ENCODE measurements at regions not wholly inside any gene's neighbourhood (a gene's known extent, or its start where the extent isn't known, plus 50 kb on each side); places are given as distances from the start of the nearest gene placed in this dataset.

DNA sequence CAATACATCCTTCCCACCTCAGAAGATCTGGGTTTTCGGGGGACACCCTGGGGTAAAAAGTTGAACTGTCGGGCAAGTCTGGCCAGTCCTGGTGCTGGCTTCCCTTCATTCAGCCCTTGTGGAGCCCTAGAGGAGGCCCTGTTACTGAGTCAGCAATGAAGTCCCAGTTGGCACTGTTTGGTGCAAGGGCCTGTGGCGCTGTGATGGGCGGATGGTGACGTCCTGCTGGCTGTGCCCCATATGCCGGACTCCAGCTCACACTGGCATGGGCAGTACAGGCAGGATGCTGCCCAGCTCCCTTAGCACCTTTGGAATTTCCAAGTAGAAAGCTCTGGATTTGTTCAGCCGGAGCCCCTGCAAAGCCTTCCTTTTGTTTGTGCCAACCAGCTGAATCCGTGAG lies 186.2 kb upstream of the PMEPA1 start:
- Mint-ChIP-seq H3K4me1 (ENCODE audit: low read depth) (no peaks in the 10 kb centered on the region), H3K9me3 (no peaks in the 10 kb centered on the region), H3K36me3 (ENCODE audit: low read depth) (no peaks in the 10 kb centered on the region), H3K27me3 (peaks cover 40% of the 10 kb centered on the region), H3K4me3 (no peak overlapping the region), H3K27ac (no peak overlapping the region)
- DNase-seq, result no peak

GRCh38 chr20:57895161-57895855 lies 185.5 kb upstream of the PMEPA1 start:
- DNase-seq, result no peak
- Mint-ChIP-seq H3K27ac (no peak overlapping the region), H3K4me3 (no peak overlapping the region), H3K9me3 (no peaks in the 10 kb centered on the region), H3K4me1 (ENCODE audit: low read depth) (no peaks in the 10 kb centered on the region), H3K27me3 (peaks cover 38% of the 10 kb centered on the region), H3K36me3 (ENCODE audit: low read depth) (no peaks in the 10 kb centered on the region)

- no peak overlapping the region for H3K27ac Mint-ChIP-seq
- no peak for DNase-seq
- H3K4me3 Mint-ChIP-seq, result no peak overlapping the region
- peaks cover 35% of the 10 kb centered on the region for H3K27me3 Mint-ChIP-seq
- H3K4me1 Mint-ChIP-seq (ENCODE audit: low read depth), result no peaks in the 10 kb centered on the region
- H3K36me3 Mint-ChIP-seq (ENCODE audit: low read depth), result no peaks in the 10 kb centered on the region
- H3K9me3 Mint-ChIP-seq, result no peaks in the 10 kb centered on the region
Observed at GRCh38 chr20:57894522-57894921, 184.7 kb upstream of the PMEPA1 start.

- H3K27me3 Mint-ChIP-seq, result peaks cover 31% of the 10 kb centered on the region
- no peak for DNase-seq
- no peaks in the 10 kb centered on the region for H3K36me3 Mint-ChIP-seq (ENCODE audit: low read depth)
- H3K9me3 Mint-ChIP-seq, result no peaks in the 10 kb centered on the region
- H3K4me3 Mint-ChIP-seq, result no peak overlapping the region
- H3K27ac Mint-ChIP-seq, result no peak overlapping the region
- no peaks in the 10 kb centered on the region for H3K4me1 Mint-ChIP-seq (ENCODE audit: low read depth)
Observed at GRCh38 chr20:57894096-57894495, 184.3 kb upstream of the PMEPA1 start.

DNA sequence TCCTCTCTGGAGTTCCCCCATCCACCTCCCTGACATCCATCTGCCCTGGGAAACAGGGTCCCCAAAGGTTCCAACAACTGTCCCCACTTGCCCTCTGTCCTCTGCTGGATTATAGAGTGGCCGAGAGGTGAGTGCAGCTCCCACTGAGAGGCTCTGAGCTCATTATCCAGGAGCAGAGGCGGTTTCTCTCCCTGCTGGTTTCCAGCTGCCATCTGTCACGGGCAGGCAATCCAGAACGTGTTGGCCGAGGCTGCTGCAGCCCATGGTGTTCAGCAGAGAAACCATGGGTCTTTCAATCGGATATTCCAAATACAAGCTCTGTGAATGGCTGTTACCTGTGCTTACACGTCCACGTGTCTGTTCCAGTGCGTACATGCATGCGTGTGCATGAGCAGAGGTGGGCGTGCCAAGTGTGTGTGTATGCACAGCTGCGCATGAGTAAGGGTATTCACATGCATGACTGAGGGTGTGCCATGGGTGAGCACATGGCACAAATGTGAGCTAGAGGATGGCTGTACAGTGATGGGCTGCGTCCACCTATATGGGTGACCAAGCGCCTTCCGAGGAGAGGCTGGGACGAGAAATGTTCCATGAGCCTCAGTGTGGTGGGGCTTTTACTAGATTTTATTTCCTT lies 183.7 kb upstream of the PMEPA1 start:
- Mint-ChIP-seq H3K4me3 (no peak overlapping the region), H3K27me3 (peaks cover 31% of the 10 kb centered on the region), H3K9me3 (no peaks in the 10 kb centered on the region), H3K27ac (no peak overlapping the region), H3K36me3 (ENCODE audit: low read depth) (no peaks in the 10 kb centered on the region), H3K4me1 (ENCODE audit: low read depth) (no peaks in the 10 kb centered on the region)
- no peak for DNase-seq

DNA sequence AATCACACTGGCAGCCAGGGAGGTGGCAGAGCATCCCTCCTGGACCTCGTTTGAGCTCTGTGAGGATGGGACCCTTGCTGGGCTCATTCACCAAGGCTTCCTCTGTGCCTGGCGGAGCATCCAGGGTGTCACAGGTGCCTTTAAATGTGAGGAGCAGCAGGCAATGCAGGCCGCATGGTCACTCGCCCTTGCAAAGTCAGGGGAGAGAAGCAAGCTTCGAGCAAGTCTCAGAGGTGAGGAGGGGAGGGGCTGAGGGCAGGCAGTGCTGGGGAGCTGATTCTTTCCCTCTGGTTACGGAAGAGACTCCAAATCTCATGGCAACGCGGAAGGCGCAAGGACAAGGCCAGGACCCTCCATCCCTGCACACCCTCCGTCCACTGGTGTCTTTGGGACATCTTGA lies 182.7 kb upstream of the PMEPA1 start:
- no peaks in the 10 kb centered on the region for H3K4me1 Mint-ChIP-seq (ENCODE audit: low read depth)
- no peak for DNase-seq
- no peak overlapping the region for H3K4me3 Mint-ChIP-seq
- no peaks in the 10 kb centered on the region for H3K36me3 Mint-ChIP-seq (ENCODE audit: low read depth)
- no peak overlapping the region for H3K27ac Mint-ChIP-seq
- peaks cover 34% of the 10 kb centered on the region for H3K27me3 Mint-ChIP-seq
- peaks cover 2% of the 10 kb centered on the region for H3K9me3 Mint-ChIP-seq

- Mint-ChIP-seq H3K4me3 (no peak overlapping the region), H3K36me3 (ENCODE audit: low read depth) (no peaks in the 10 kb centered on the region), H3K4me1 (ENCODE audit: low read depth) (no peaks in the 10 kb centered on the region), H3K27me3 (peaks cover 44% of the 10 kb centered on the region), H3K27ac (no peak overlapping the region), H3K9me3 (peaks cover 2% of the 10 kb centered on the region)
- no peak for DNase-seq
Observed at GRCh38 chr20:57891014-57891413, 181.2 kb upstream of the PMEPA1 start.

GRCh38 chr20:57890202-57890800 lies 180.5 kb upstream of the PMEPA1 start:
- no peak overlapping the region for H3K27ac Mint-ChIP-seq
- H3K36me3 Mint-ChIP-seq (ENCODE audit: low read depth), result no peaks in the 10 kb centered on the region
- peaks cover 44% of the 10 kb centered on the region for H3K27me3 Mint-ChIP-seq
- no peaks in the 10 kb centered on the region for H3K4me1 Mint-ChIP-seq (ENCODE audit: low read depth)
- DNase-seq, result no peak
- H3K4me3 Mint-ChIP-seq, result no peak overlapping the region
- peaks cover 2% of the 10 kb centered on the region for H3K9me3 Mint-ChIP-seq

- H3K27me3 Mint-ChIP-seq, result peaks cover 43% of the 10 kb centered on the region
Observed at GRCh38 chr20:57888591-57888990, 178.8 kb upstream of the PMEPA1 start.

DNA sequence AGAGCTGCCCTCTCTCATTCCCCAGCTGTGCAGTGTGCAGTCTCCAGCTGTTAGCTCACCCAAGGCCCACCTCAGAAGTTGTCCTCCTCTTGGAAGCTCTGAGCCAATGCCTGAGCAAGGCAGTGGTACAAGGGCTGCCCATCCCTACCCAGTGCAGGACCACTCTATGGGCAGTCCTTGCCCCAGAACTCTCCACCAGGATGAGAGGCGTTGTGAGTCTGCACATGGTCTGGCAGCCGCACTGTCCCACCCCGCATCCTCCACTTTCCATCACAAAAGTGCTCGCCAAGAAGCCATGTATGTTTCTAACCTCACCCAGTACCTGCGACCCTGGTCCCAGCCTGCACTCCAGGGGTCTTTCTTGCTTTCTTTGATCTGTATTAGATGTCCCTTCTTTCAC lies 175.1 kb upstream of the PMEPA1 start:
- peaks cover 2% of the 10 kb centered on the region for H3K9me3 Mint-ChIP-seq
- no peaks in the 10 kb centered on the region for H3K36me3 Mint-ChIP-seq (ENCODE audit: low read depth)
- no peaks in the 10 kb centered on the region for H3K4me1 Mint-ChIP-seq (ENCODE audit: low read depth)
- no peak overlapping the region for H3K27ac Mint-ChIP-seq
- peak; percentile 2 for DNase-seq
- H3K4me3 Mint-ChIP-seq, result no peak overlapping the region
- peaks cover 18% of the 10 kb centered on the region for H3K27me3 Mint-ChIP-seq

More at GRCh38 chr20:57888591-57888990, 178.8 kb upstream of the PMEPA1 start:
- Mint-ChIP-seq H3K4me3 (no peak overlapping the region), H3K4me1 (ENCODE audit: low read depth) (no peaks in the 10 kb centered on the region), H3K27ac (no peak overlapping the region), H3K9me3 (peaks cover 2% of the 10 kb centered on the region), H3K36me3 (ENCODE audit: low read depth) (no peaks in the 10 kb centered on the region)
- no peak for DNase-seq

DNA sequence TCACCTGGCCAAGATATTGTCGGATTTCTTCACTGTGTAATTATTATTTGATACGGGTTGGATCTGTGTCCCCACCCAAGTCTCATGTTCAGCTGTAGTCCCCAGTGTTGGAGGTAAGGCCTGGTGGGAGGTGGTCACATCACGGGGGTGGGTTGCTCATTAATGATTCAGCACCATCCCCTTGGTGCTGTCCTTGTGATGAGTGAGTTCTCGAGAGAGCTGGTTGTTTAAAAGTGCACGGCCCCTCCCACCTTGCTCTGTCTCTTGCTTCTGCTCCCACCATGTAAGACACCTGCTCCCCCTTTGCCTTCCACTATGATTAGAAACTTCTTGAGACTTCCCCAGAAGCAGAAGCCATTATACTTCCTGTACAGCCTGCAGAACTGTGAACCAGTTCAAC lies 173.9 kb upstream of the PMEPA1 start:
- peaks cover 2% of the 10 kb centered on the region for H3K9me3 Mint-ChIP-seq
- H3K27ac Mint-ChIP-seq, result no peak overlapping the region
- no peaks in the 10 kb centered on the region for H3K36me3 Mint-ChIP-seq (ENCODE audit: low read depth)
- H3K4me1 Mint-ChIP-seq (ENCODE audit: low read depth), result no peaks in the 10 kb centered on the region
- no peak for DNase-seq
- no peak overlapping the region for H3K4me3 Mint-ChIP-seq
- H3K27me3 Mint-ChIP-seq, result peaks cover 19% of the 10 kb centered on the region

DNA sequence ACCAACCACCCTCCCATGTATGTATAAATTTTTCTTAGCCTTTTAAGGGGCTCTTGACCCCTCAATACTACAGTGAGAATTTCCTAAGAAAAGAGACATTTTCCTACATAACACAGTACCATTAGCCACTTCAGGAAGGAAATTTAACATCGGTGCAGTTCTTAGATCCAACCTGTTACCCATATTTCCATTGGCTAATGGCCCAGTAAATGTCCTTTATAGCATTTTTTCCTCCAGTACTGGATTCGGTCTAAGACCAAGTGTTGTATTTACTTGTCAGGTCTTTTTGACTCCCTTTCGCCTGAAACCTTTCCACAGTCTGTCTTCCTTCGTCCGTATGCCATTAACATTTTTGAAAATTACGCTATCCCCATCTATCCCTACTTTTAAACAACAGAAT lies 173.4 kb upstream of the PMEPA1 start:
- H3K27ac Mint-ChIP-seq, result no peak overlapping the region
- H3K4me3 Mint-ChIP-seq, result no peak overlapping the region
- H3K36me3 Mint-ChIP-seq (ENCODE audit: low read depth), result no peaks in the 10 kb centered on the region
- H3K27me3 Mint-ChIP-seq, result peaks cover 23% of the 10 kb centered on the region
- H3K9me3 Mint-ChIP-seq, result peaks cover 2% of the 10 kb centered on the region
- H3K4me1 Mint-ChIP-seq (ENCODE audit: low read depth), result no peaks in the 10 kb centered on the region
- DNase-seq, result no peak

DNA sequence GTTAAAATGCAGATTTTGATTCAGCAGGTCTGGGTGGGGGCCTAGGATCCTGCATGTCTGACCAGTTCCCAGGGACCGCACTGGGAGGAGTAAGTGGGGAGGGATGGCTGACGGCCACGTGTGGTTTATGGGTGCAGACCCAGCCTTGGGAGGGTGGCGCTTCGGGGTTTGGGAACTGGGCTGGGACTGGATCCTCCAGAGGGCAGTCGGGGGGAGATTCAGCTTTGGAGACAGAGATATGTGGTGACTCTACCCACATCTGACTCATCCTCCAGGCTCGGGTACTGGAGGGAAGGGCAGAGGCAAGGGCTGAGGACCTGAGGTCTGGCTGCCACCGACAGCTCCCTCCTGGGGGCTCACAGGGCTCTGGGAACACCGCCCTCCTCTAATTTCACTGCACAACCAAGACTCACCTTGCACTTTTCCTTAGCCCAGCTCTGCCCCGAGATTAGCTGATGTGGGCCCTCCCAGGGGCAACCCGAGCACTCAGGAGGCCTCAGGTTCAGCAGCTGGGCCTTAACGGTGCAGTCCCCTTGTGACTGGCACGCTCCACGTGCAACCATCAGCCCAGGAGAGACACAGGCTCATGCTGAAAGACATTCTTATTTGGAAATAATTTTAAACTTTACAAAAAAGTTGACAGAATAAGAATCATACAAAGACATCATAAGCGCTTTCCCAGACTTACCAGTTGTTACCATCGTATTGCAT lies 172.8 kb upstream of the PMEPA1 start:
- peaks cover 22% of the 10 kb centered on the region for H3K27me3 Mint-ChIP-seq
- no peak overlapping the region for H3K27ac Mint-ChIP-seq
- H3K36me3 Mint-ChIP-seq (ENCODE audit: low read depth), result no peaks in the 10 kb centered on the region
- H3K9me3 Mint-ChIP-seq, result peaks cover under 1% of the 10 kb centered on the region
- H3K4me3 Mint-ChIP-seq, result no peak overlapping the region
- no peaks in the 10 kb centered on the region for H3K4me1 Mint-ChIP-seq (ENCODE audit: low read depth)
- no peak for DNase-seq

GRCh38 chr20:57881466-57882385 lies 171.9 kb upstream of the PMEPA1 start:
- Mint-ChIP-seq H3K27ac (no peak overlapping the region), H3K27me3 (peaks cover 19% of the 10 kb centered on the region), H3K4me3 (no peak overlapping the region), H3K9me3 (no peaks in the 10 kb centered on the region), H3K4me1 (ENCODE audit: low read depth) (no peaks in the 10 kb centered on the region), H3K36me3 (ENCODE audit: low read depth) (no peaks in the 10 kb centered on the region)
- DNase-seq, result no peak

Measured in activated T-cell treated with anti-CD3 and anti-CD28 coated beads, Interleukin-2, amount 50 U/mL, for 24 hours (primary cell).